ENCODE measurements at regions not wholly inside any gene's neighbourhood (a gene's known extent, or its start where the extent isn't known, plus 50 kb on each side); places are given as distances from the start of the nearest gene placed in this dataset.

DNA sequence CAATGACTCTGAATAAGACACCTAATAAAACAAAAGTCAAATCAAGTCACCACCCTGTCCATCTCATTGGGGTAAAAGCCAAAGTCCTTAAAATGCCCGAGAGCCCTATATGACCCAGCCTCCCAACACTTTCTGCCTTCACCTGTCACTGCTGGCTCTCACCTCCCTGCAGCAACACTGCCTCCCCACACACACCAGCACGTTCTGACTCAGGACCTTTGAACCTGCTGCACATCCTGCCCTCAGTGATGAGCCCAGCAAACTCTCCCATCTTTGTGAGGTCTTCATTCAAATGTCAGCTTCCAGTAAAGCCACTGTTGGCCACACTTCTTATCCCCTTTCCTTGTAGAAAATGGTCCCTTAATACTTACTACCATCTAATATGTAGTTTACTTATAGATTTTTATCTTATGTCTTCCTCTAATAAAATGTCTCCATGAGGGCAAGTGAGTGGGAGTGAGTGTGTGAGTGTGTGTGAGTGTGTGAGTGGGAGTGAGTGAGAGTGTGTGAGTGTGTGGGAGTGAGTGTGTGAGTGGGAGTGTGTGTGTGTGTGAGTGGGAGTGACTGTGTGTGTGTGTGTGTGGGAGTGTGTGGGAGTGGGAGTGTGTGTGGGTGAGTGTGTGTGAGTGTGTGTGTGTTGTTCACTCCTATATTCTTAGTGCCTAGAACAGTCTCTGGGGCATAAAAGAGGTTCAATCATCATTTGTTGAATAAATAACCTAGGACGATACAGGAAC lies 504.7 kb downstream of the EIPR1 start:
- no peak for ATAC-seq

GRCh38 chr2:2872309-2872617 lies 505.4 kb downstream of the EIPR1 start:
- TF ChIP-seq GLIS3 (CRISPR knock-in tag; IDR thresholded peaks at IDR 0.05) (no peak), CSDC2 (CRISPR knock-in tag; IDR thresholded peaks at IDR 0.05) (no peak), CREB5 (CRISPR knock-in tag; IDR thresholded peaks at IDR 0.05; ENCODE audit: low read depth) (no peak), PPARA (CRISPR knock-in tag; IDR thresholded peaks at IDR 0.05; ENCODE audit: borderline replicate concordance) (no peak), BACH2 (CRISPR knock-in tag; IDR thresholded peaks at IDR 0.05; ENCODE audit: borderline replicate concordance) (no peak), ZC3H10 (CRISPR knock-in tag; IDR thresholded peaks at IDR 0.05) (no peak), RARB (CRISPR knock-in tag; IDR thresholded peaks at IDR 0.05) (no peak)
- ATAC-seq, result no peak

More for the DNA sequence above, 504.7 kb downstream of the EIPR1 start:
- TF ChIP-seq PPARA (CRISPR knock-in tag; IDR thresholded peaks at IDR 0.05; ENCODE audit: borderline replicate concordance) (no peak), RARB (CRISPR knock-in tag; IDR thresholded peaks at IDR 0.05) (no peak), SNAI2 (CRISPR knock-in tag; IDR thresholded peaks at IDR 0.05) (no peak)

DNA sequence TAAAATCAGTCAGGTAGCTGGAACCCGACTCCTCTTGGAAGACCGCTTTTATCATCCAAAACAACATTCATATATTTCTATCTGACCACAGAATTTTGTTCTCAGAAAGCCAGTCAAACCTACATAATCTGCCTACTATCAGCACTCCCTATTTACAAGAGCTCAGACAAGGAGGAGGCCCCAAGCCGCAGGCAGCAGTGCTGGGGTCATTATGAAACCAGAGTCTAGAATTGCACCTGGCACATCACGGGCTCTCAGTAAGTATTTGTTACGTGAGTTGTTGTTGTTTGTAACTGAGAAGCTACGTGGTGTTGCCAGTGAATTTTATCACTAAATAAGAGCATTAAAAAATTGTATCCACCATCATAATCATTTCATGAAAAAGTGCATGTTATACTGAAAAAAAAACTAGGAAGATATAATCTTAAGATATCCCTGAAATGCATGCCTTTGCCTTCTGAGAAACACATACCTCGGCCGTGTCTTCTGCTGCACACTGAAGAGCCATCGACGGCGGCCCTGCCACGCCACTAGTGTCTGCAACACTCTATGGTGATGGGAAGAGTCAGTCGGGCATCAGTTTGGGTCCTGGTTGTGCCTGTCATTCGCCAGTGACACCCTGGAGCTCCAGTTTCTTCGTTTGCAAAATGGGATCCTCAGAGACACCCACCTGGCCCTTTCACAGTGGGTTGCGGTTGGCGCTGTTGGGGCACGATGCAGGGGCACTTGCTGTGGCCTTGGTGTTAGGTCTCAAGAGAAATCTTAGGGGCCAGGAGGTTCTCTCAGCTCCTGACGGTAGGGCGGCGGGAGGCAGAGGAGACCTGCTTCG lies 505.9 kb downstream of the EIPR1 start:
- no peak for ATAC-seq
- TF ChIP-seq, protein P1, sequence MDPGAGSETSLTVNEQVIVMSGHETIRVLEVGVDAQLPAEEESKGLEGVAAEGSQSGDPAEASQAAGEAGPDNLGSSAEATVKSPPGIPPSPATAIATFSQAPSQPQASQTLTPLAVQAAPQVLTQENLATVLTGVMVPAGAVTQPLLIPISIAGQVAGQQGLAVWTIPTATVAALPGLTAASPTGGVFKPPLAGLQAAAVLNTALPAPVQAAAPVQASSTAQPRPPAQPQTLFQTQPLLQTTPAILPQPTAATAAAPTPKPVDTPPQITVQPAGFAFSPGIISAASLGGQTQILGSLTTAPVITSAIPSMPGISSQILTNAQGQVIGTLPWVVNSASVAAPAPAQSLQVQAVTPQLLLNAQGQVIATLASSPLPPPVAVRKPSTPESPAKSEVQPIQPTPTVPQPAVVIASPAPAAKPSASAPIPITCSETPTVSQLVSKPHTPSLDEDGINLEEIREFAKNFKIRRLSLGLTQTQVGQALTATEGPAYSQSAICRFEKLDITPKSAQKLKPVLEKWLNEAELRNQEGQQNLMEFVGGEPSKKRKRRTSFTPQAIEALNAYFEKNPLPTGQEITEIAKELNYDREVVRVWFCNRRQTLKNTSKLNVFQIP (CRISPR knock-in tag; IDR thresholded peaks at IDR 0.05; ENCODE audit: borderline replicate concordance, low read depth), result no peak
- no peak for TF ChIP-seq BACH2 (CRISPR knock-in tag; IDR thresholded peaks at IDR 0.05; ENCODE audit: borderline replicate concordance)
- TF ChIP-seq, protein P2, sequence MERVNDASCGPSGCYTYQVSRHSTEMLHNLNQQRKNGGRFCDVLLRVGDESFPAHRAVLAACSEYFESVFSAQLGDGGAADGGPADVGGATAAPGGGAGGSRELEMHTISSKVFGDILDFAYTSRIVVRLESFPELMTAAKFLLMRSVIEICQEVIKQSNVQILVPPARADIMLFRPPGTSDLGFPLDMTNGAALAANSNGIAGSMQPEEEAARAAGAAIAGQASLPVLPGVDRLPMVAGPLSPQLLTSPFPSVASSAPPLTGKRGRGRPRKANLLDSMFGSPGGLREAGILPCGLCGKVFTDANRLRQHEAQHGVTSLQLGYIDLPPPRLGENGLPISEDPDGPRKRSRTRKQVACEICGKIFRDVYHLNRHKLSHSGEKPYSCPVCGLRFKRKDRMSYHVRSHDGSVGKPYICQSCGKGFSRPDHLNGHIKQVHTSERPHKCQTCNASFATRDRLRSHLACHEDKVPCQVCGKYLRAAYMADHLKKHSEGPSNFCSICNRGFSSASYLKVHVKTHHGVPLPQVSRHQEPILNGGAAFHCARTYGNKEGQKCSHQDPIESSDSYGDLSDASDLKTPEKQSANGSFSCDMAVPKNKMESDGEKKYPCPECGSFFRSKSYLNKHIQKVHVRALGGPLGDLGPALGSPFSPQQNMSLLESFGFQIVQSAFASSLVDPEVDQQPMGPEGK (CRISPR knock-in tag; IDR thresholded peaks at IDR 0.05; ENCODE audit: borderline replicate concordance), result no peak
- TF ChIP-seq TCF4 (CRISPR knock-in tag; IDR thresholded peaks at IDR 0.05; ENCODE audit: borderline replicate concordance), result no peak
- TF ChIP-seq ZNF565 (CRISPR knock-in tag; conservative IDR thresholded peaks at IDR 0.05; ENCODE audit: low read depth), result no peak
- TF ChIP-seq TSHZ2 (CRISPR knock-in tag; IDR thresholded peaks at IDR 0.05), result no peak
- no peak for TF ChIP-seq ZNF70 (CRISPR knock-in tag; IDR thresholded peaks at IDR 0.05)
- no peak for TF ChIP-seq ESRRG (CRISPR knock-in tag; IDR thresholded peaks at IDR 0.05)
- TF ChIP-seq GLIS3 (CRISPR knock-in tag; IDR thresholded peaks at IDR 0.05), result no peak
- TF ChIP-seq SNAI2 (CRISPR knock-in tag; IDR thresholded peaks at IDR 0.05), result no peak

DNA sequence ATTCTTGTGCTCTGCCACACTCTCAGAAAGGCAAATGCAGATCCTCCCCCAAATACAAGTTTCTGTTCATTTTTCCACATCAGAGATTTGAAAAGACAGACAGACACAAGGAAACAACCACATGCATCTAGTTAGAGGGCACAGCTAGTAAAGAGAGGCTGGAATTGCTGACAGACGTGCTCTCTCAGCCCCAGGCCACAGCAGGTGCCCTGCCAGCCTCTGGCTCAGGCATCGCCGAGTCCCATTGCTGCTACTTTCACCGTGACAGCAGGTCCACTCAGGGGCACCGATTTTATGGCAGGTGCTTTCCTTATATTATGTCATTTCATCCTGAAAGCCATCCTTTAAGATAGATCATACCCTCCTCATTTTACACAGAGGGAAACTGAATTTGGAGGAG lies 507.5 kb downstream of the EIPR1 start:
- ATAC-seq, result no peak
- TF ChIP-seq CREB5 (CRISPR knock-in tag; IDR thresholded peaks at IDR 0.05; ENCODE audit: low read depth) (no peak), PPARA (CRISPR knock-in tag; IDR thresholded peaks at IDR 0.05; ENCODE audit: borderline replicate concordance) (no peak), SNAI2 (CRISPR knock-in tag; IDR thresholded peaks at IDR 0.05) (no peak), OSR1 (CRISPR knock-in tag; IDR thresholded peaks at IDR 0.05) (no peak)

All from SK-N-SH treated with all-trans-retinoic acid at 6 μM for 48 hours (cell line).